Lower lobe of right lung (tissue), 2 donors: ENCODE measurements at regions not wholly inside any gene's neighbourhood (a gene's known extent, or its start where the extent isn't known, plus 50 kb on each side); places are given as distances from the start of the nearest gene placed in this dataset.

Experiments used
- ATAC-seq, 2 donors: fragments of 200-7000 bp; cut with Tn5 transposase; one replicate each; pipeline ENCODE4 v1.9.1; 2020 to 2022; ENCODE audit warnings: mild to moderate bottlenecking in 2 of 2, moderate library complexity in 2 of 2
- DNase-seq: peaks from one replicate; pipeline ENCODE4 v3.0.0-alpha.2; 2020
- H3K27ac ChIP-seq: fragments of 200-600 bp; one replicate; pipeline ENCODE4 v1.8.0; 2022
- H3K27me3 ChIP-seq: fragments of 200-600 bp; one replicate; pipeline ENCODE4 v1.8.0; 2022; ENCODE audit warnings: low read depth
- H3K36me3 ChIP-seq: fragments of 200-600 bp; one replicate; pipeline ENCODE4 v1.8.0; 2022; ENCODE audit warnings: mild to moderate bottlenecking
- H3K4me1 ChIP-seq: fragments of 200-600 bp; one replicate; pipeline ENCODE4 v1.8.0; 2022
- H3K4me3 ChIP-seq: fragments of 200-600 bp; one replicate; pipeline ENCODE4 v1.8.0; 2022; ENCODE audit warnings: mild to moderate bottlenecking
- H3K9me3 ChIP-seq: fragments of 200-600 bp; one replicate; pipeline ENCODE4 v1.8.0; 2022
- CTCF ChIP-seq: fragments of 200-600 bp; IDR thresholded peaks from one replicate; pipeline ENCODE4 v1.8.0; 2022; ENCODE audit warnings: antibody characterized with exemption, mild to moderate bottlenecking
- intact Hi-C: fragments of 100-400 bp; cut with DNase I; formaldehyde crosslinking; loops from one replicate; pipeline ENCODE4 v1.11.0; 2022
- donor health status: DM: no; HTN: yes; CAD: no; lungs with severe emphysema.

GRCh38 chr7:91600112-91600511 lies 280.4 kb downstream of the MTERF1 start:
- no peak for TF ChIP-seq CTCF
- H3K4me3 ChIP-seq: no peak overlapping the region
- no peaks in the 10 kb centered on the region for H3K9me3 ChIP-seq
- intact Hi-C loops: no loop called here
- ATAC-seq (no peak), DNase-seq (no peak)
- no peaks in the 10 kb centered on the region for H3K4me1 ChIP-seq
- H3K27ac ChIP-seq: no peak overlapping the region
- no peaks in the 10 kb centered on the region for H3K36me3 ChIP-seq
- no peaks in the 10 kb centered on the region for H3K27me3 ChIP-seq

GRCh38 chr7:91603707-91604106 lies 276.8 kb downstream of the MTERF1 start:
- intact Hi-C loops: no loop called here
- Histone ChIP-seq H3K4me3 (no peak overlapping the region), H3K27ac (no peak overlapping the region), H3K36me3 (no peaks in the 10 kb centered on the region), H3K4me1 (no peaks in the 10 kb centered on the region), H3K27me3 (no peaks in the 10 kb centered on the region), H3K9me3 (no peaks in the 10 kb centered on the region)
- no peak for ATAC-seq
- DNase-seq: no peak
- no peak for TF ChIP-seq CTCF

GRCh38 chr7:91608606-91609005 lies 271.9 kb downstream of the MTERF1 start:
- Histone ChIP-seq H3K36me3 (no peaks in the 10 kb centered on the region), H3K4me3 (no peak overlapping the region), H3K9me3 (no peaks in the 10 kb centered on the region), H3K27ac (no peak overlapping the region), H3K4me1 (no peaks in the 10 kb centered on the region), H3K27me3 (no peaks in the 10 kb centered on the region)
- DNase-seq: no peak
- ATAC-seq: no peak
- no peak for TF ChIP-seq CTCF
- intact Hi-C loops: no loop called here

GRCh38 chr7:91609525-91609924 lies 271.0 kb downstream of the MTERF1 start:
- no peaks in the 10 kb centered on the region for H3K36me3 ChIP-seq
- H3K4me3 ChIP-seq: no peak overlapping the region
- intact Hi-C loops: no loop called here
- H3K4me1 ChIP-seq: no peaks in the 10 kb centered on the region
- no peak for DNase-seq
- TF ChIP-seq CTCF: no peak
- ATAC-seq: no peak
- no peaks in the 10 kb centered on the region for H3K27me3 ChIP-seq
- H3K27ac ChIP-seq: no peak overlapping the region
- H3K9me3 ChIP-seq: no peaks in the 10 kb centered on the region

- H3K27ac ChIP-seq: no peak overlapping the region
- TF ChIP-seq CTCF: no peak
- no peaks in the 10 kb centered on the region for H3K4me1 ChIP-seq
- H3K9me3 ChIP-seq: no peaks in the 10 kb centered on the region
- H3K4me3 ChIP-seq: no peak overlapping the region
- H3K27me3 ChIP-seq: no peaks in the 10 kb centered on the region
- no peaks in the 10 kb centered on the region for H3K36me3 ChIP-seq
- intact Hi-C loops: no loop called here
- ATAC-seq (no peak), DNase-seq (no peak)
These were observed 266.1 kb downstream of the MTERF1 start for GRCh38 chr7:91614431-91614830.
